GM18858 (cell line): ENCODE measurements at regions not wholly inside any gene's neighbourhood (a gene's known extent, or its start where the extent isn't known, plus 50 kb on each side); places are given as distances from the start of the nearest gene placed in this dataset.
"Not testable (repeated sequence)": the region's sequence is repeated elsewhere in the genome, so short reads cannot be mapped to it uniquely, and the experiment has no call there.

Experiments used
- ATAC-seq: cut with Tn5 transposase; IDR thresholded peaks from one replicate; pipeline ENCODE4 v1.9.1; 2021; ENCODE audit not compliant: unreplicated experiment

- ATAC-seq: no peak
These were observed 90.8 kb upstream of the OGFRL1 start for GRCh38 chr6:71197780-71198179.

GRCh38 chr6:71198908-71199307 lies 89.7 kb upstream of the OGFRL1 start:
- ATAC-seq: no peak

- no peak for ATAC-seq
These were observed 88.9 kb upstream of the OGFRL1 start for GRCh38 chr6:71199736-71200135.

GRCh38 chr6:71203206-71203605 lies 85.4 kb upstream of the OGFRL1 start:
- ATAC-seq: no peak

GRCh38 chr6:71204741-71205140 lies 83.9 kb upstream of the OGFRL1 start:
- no peak for ATAC-seq

GRCh38 chr6:71205336-71205956 lies 83.2 kb upstream of the OGFRL1 start:
- no peak for ATAC-seq

- ATAC-seq: no peak
These were observed 82.5 kb upstream of the OGFRL1 start for GRCh38 chr6:71206089-71206488.

GRCh38 chr6:71209206-71209605 lies 79.4 kb upstream of the OGFRL1 start:
- no peak for ATAC-seq

- no peak for ATAC-seq
These were observed 79.0 kb upstream of the OGFRL1 start for GRCh38 chr6:71209626-71210025.

GRCh38 chr6:71211799-71212198 lies 76.8 kb upstream of the OGFRL1 start:
- ATAC-seq: no peak

- no peak for ATAC-seq
These were observed 68.1 kb upstream of the OGFRL1 start for GRCh38 chr6:71220466-71220865.

GRCh38 chr6:71222671-71223070 lies 65.9 kb upstream of the OGFRL1 start:
- ATAC-seq: no peak

- ATAC-seq: no peak
These were observed 64.6 kb upstream of the OGFRL1 start for GRCh38 chr6:71224011-71224410.

- ATAC-seq: no peak
These were observed 62.5 kb upstream of the OGFRL1 start for GRCh38 chr6:71226151-71226550.

- ATAC-seq: no peak
These were observed 60.1 kb upstream of the OGFRL1 start for GRCh38 chr6:71228461-71229041.

- ATAC-seq: no peak
These were observed 59.1 kb upstream of the OGFRL1 start for GRCh38 chr6:71229477-71229876.

GRCh38 chr6:71232890-71233289 lies 55.7 kb upstream of the OGFRL1 start:
- not testable (repeated sequence) for ATAC-seq

- no peak for ATAC-seq
These were observed 51.6 kb upstream of the OGFRL1 start for GRCh38 chr6:71236926-71237434.

- ATAC-seq: no peak
These were observed 50.3 kb upstream of the OGFRL1 start for GRCh38 chr6:71238351-71238750.
